Hindlimb muscle (tissue), 1 donor: ENCODE measurements at regions not wholly inside any gene's neighbourhood (a gene's known extent, or its start where the extent isn't known, plus 50 kb on each side); places are given as distances from the start of the nearest gene placed in this dataset.
A peak's percentile ranks its signal among the peaks of the same experiment; 100 is the strongest.
"Not testable (repeated sequence)": the region's sequence is repeated elsewhere in the genome, so short reads cannot be mapped to it uniquely, and the experiment has no call there.

Experiments
- DNase-seq: peaks from one replicate; pipeline ENCODE4 v3.0.0-alpha.2; 2013

- not testable (repeated sequence) for DNase-seq
Observed at GRCh38 chr17:45586651-45586934, 96.1 kb upstream of the PLEKHM1 start.

- peak; percentile 50 for DNase-seq
Observed at GRCh38 chr17:45592433-45592923, 102.0 kb upstream of the PLEKHM1 start.

- not testable (repeated sequence) for DNase-seq
Observed at GRCh38 chr17:45596347-45596746, 105.8 kb upstream of the PLEKHM1 start.

GRCh38 chr17:45600052-45601012, 109.8 kb upstream of the PLEKHM1 start:
- DNase-seq = not testable (repeated sequence)

- DNase-seq = not testable (repeated sequence)
Observed at GRCh38 chr17:45601013-45601412, 110.5 kb upstream of the PLEKHM1 start.

- DNase-seq = not testable (repeated sequence)
Observed at GRCh38 chr17:45601605-45602539, 111.4 kb upstream of the PLEKHM1 start.

GRCh38 chr17:45605751-45606150, 115.2 kb upstream of the PLEKHM1 start:
- DNase-seq = not testable (repeated sequence)

- DNase-seq = peak; percentile 58
Observed at GRCh38 chr17:45619984-45620405, 129.5 kb upstream of the PLEKHM1 start.

- peak; percentile 6 for DNase-seq
Observed at GRCh38 chr17:45620468-45620867, 129.9 kb upstream of the PLEKHM1 start.

- not testable (repeated sequence) for DNase-seq
Observed at GRCh38 chr17:45621087-45621486, 130.6 kb upstream of the PLEKHM1 start.

- DNase-seq = not testable (repeated sequence)
Observed at GRCh38 chr17:45622295-45622694, 131.8 kb upstream of the PLEKHM1 start.

GRCh38 chr17:45628019-45628418, 137.5 kb upstream of the PLEKHM1 start:
- DNase-seq = no peak

GRCh38 chr17:45631941-45632340, 141.4 kb upstream of the PLEKHM1 start:
- DNase-seq = no peak

- no peak for DNase-seq
Observed at GRCh38 chr17:45639297-45639849, 144.7 kb upstream of the CRHR1 start.

- DNase-seq = peak; percentile 65
Observed at GRCh38 chr17:45640141-45640850, 143.8 kb upstream of the CRHR1 start.

- no peak for DNase-seq
Observed at GRCh38 chr17:45641541-45641940, 142.6 kb upstream of the CRHR1 start.

- no peak for DNase-seq
Observed at GRCh38 chr17:45643591-45643990, 140.5 kb upstream of the CRHR1 start.

GRCh38 chr17:45644637-45645036, 139.5 kb upstream of the CRHR1 start:
- not testable (repeated sequence) for DNase-seq

GRCh38 chr17:45645330-45645729, 138.8 kb upstream of the CRHR1 start:
- no peak for DNase-seq

GRCh38 chr17:45646288-45646988, 137.7 kb upstream of the CRHR1 start:
- DNase-seq = no peak

- no peak for DNase-seq
Observed at GRCh38 chr17:45648642-45649041, 135.5 kb upstream of the CRHR1 start.
